SK-N-SH treated with all-trans-retinoic acid at 6 μM for 48 hours (cell line): ENCODE measurements at regions not wholly inside any gene's neighbourhood (a gene's known extent, or its start where the extent isn't known, plus 50 kb on each side); places are given as distances from the start of the nearest gene placed in this dataset.

Experiments
- BACH2 ChIP-seq: fragments of 250-450 bp; sonication (Bioruptor Pico); IDR thresholded peaks from 2 replicates; pipeline ENCODE4 v1.9.0; 2021; ENCODE audit warnings: mild to moderate bottlenecking, borderline replicate concordance
- ESRRG ChIP-seq: fragments of 250-450 bp; sonication (Bioruptor Pico); IDR thresholded peaks from 2 replicates; pipeline ENCODE4 v1.6.1; 2021; ENCODE audit warnings: mild to moderate bottlenecking
- PATZ1 ChIP-seq: fragments of 250-450 bp; sonication (Bioruptor Pico); IDR thresholded peaks from 2 replicates; pipeline ENCODE4 v1.8.0; 2020; ENCODE audit warnings: mild to moderate bottlenecking, moderate library complexity, borderline replicate concordance
- SNAI2 ChIP-seq: fragments of 250-450 bp; sonication (Bioruptor Pico); IDR thresholded peaks from 2 replicates; pipeline ENCODE4 v1.5.0; 2020; ENCODE audit warnings: mild to moderate bottlenecking, moderate library complexity

- TF ChIP-seq ESRRG (CRISPR knock-in tag) (no peak), BACH2 (no peak), SNAI2 (no peak), PATZ1 (CRISPR knock-in tag) (no peak)
Measured at GRCh38 chr7:80312139-80312661, 177.6 kb downstream of the GNAI1 start.
